Tibial artery (tissue), 4 donors: ENCODE measurements at regions not wholly inside any gene's neighbourhood (a gene's known extent, or its start where the extent isn't known, plus 50 kb on each side); places are given as distances from the start of the nearest gene placed in this dataset.
A peak's percentile ranks its signal among the peaks of the same experiment; 100 is the strongest.

Source experiments
- DNase-seq, 2 donors: peaks; one replicate each; pipeline ENCODE4 v3.0.0-alpha.2; 2019
- H3K27ac ChIP-seq, 2 donors: fragments of 200-600 bp; sonication (generic) in 1 of 2; 1 replicate in 1 of 2; 2 replicates in 1 of 2; pipeline ENCODE4 v1.5.1; 2018 to 2019; ENCODE audit warnings: mild to moderate bottlenecking in 1 of 2
- H3K27me3 ChIP-seq, 2 donors: fragments of 200-600 bp; sonication (generic) in 1 of 2; one replicate each; pipeline versions ENCODE4 v1.5.1 to v1.6.0; 2016 to 2019
- H3K36me3 ChIP-seq, 3 donors: fragments of 200-600 bp; sonication (generic) in 2 of 3; one replicate each; pipeline ENCODE4 v1.5.1; 2016 to 2019; ENCODE audit warnings: mild to moderate bottlenecking in 2 of 3
- H3K4me1 ChIP-seq, 4 donors: fragments of 200-600 bp; sonication (generic) in 2 of 4; 1 replicate in 3 of 4; 2 replicates in 1 of 4; pipeline ENCODE4 v1.5.1; 2016 to 2019
- H3K4me3 ChIP-seq, 2 donors: fragments of 200-600 bp; sonication (generic) in 1 of 2; 1 replicate in 1 of 2; 2 replicates in 1 of 2; pipeline ENCODE4 v1.5.1; 2018 to 2019; ENCODE audit warnings: mild to moderate bottlenecking in 2 of 2
- H3K9me3 ChIP-seq, 3 donors: fragments of 200-600 bp; sonication (generic) in 1 of 3; one replicate each; pipeline ENCODE4 v1.5.1; 2016 to 2019
- intact Hi-C: fragments of 100-400 bp; cut with DNase I; formaldehyde crosslinking; loops from one replicate; pipeline ENCODE4 v1.15.0; 2023; ENCODE audit warnings: low total_unique reads
- TF ChIP-seq, protein P1 (sequence below), 2 experiments: fragments of 200-600 bp in 1 of 2; fragments of 450-650 bp in 1 of 2; IDR thresholded peaks; one replicate each; pipeline ENCODE4 v1.5.1; 2017 to 2019; ENCODE audit warnings: antibody characterized with exemption in 2 of 2, mild to moderate bottlenecking in 1 of 2, moderate library complexity in 1 of 2

DNA sequence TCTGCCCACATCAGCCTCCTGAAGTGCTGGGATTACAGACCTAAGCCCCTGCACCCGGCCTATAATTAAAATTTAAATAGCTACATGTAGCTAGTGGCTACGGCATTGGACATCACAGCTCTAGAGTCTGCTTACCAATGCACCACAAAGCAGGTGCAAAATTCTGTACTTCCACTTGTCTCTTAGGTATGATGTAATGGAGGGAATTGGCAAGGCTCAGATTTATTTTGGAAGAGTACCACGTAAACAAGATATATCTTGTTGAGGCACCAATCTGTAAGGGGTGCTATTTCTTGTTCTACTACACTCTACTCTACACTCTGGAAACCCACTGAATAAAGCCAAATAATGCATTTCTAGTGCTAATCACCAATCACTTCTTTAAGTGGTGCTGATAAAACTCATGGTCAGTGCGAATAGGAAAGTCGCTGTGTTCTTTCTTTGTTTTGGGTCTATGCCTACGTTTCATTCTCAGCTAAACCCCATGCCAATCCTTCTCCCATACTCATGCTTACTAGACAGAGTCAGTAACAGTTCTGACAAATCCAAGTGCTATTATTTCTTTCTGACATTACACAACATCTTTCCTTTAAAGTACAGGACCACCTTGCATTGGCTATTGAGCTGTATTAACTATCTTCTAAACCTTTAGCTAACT, 92.3 kb downstream of the GC start:
- TF ChIP-seq, protein P1, sequence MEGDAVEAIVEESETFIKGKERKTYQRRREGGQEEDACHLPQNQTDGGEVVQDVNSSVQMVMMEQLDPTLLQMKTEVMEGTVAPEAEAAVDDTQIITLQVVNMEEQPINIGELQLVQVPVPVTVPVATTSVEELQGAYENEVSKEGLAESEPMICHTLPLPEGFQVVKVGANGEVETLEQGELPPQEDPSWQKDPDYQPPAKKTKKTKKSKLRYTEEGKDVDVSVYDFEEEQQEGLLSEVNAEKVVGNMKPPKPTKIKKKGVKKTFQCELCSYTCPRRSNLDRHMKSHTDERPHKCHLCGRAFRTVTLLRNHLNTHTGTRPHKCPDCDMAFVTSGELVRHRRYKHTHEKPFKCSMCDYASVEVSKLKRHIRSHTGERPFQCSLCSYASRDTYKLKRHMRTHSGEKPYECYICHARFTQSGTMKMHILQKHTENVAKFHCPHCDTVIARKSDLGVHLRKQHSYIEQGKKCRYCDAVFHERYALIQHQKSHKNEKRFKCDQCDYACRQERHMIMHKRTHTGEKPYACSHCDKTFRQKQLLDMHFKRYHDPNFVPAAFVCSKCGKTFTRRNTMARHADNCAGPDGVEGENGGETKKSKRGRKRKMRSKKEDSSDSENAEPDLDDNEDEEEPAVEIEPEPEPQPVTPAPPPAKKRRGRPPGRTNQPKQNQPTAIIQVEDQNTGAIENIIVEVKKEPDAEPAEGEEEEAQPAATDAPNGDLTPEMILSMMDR (IDR thresholded peaks at IDR 0.05): no peak
- H3K36me3 ChIP-seq: no peaks in the 10 kb centered on the region
- intact Hi-C loops: no loop called here
- no peak overlapping the region for H3K4me3 ChIP-seq
- no peaks in the 10 kb centered on the region for H3K9me3 ChIP-seq
- peaks cover 0 to 8% (median 6%) of the 10 kb centered on the region in 4 donors for H3K4me1 ChIP-seq
- H3K27ac ChIP-seq: no peak overlapping the region
- no peaks in the 10 kb centered on the region for H3K27me3 ChIP-seq
- DNase-seq: no peak

DNA sequence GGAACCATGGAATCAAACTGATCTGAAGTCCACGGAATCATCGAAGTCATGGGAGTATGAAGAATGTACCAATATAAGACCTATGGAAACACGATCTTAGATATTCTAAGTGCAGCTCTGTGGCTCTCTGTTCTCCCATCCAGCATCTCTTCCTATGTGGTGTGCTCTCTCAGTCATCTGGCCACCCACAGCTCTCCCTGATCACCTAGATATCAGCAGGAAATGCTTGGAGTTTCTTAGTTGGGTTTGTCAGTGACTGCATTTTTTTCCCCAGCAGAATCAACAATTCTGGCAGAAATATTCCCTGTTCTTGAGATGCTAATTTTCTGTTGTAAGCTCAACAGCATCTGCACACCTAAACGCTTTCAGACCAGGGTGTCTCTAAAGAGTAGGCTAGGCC, 94.1 kb downstream of the GC start:
- Histone ChIP-seq H3K4me3 (no peak overlapping the region), H3K36me3 (no peaks in the 10 kb centered on the region), H3K27ac (no peak overlapping the region), H3K9me3 (no peaks in the 10 kb centered on the region), H3K27me3 (no peaks in the 10 kb centered on the region), H3K4me1 (peaks cover 0 to 8% (median 6%) of the 10 kb centered on the region in 4 donors)
- TF ChIP-seq, protein P1 (IDR thresholded peaks at IDR 0.05): no peak
- DNase-seq: no peak
- intact Hi-C loops: no loop called here

DNA sequence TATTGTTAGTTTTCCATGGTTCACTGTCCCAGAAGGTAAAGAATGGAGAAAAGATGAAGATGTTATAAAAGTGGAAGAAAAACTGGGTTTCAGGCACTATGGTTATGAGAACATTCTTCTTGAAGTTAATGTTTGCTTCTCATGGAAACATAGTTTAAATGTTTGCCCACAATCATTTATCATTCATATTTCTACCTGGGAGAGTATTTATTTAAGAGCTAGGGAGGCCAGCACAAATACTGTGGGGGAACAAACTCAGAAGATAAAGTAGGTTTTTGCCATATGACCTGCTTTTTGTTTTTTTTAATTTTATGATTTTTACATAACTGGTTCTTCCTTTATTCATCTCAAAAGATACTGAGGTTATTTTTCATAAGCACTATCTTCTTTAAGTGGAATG, 96.8 kb downstream of the GC start:
- TF ChIP-seq, protein P1 (IDR thresholded peaks at IDR 0.05): no peak
- no peak overlapping the region for H3K4me3 ChIP-seq
- DNase-seq: no peak
- no peak overlapping the region for H3K27ac ChIP-seq
- H3K4me1 ChIP-seq: peaks cover 0 to 8% (median 6%) of the 10 kb centered on the region in 4 donors
- H3K9me3 ChIP-seq: no peaks in the 10 kb centered on the region
- H3K36me3 ChIP-seq: no peaks in the 10 kb centered on the region
- intact Hi-C loops: no loop called here
- no peaks in the 10 kb centered on the region for H3K27me3 ChIP-seq

DNA sequence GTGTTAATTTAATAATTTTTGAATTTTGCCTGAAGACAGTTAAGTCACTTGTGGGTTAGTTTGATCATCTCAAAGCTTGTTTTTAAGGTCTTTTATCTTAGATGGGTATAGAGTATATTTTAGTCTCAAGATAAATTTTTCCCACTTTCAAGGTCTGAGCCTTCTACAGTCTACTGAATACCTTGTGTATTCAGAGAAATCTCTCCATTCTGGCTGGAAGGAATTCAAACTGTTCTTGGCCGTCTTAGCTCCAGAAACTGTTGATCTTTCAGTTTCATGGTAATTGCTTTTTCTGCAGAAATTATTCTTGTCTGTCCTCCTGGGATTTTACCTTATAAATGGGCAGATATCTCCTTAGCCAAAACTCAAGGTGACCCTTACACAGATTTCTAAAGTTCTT, 97.9 kb downstream of the GC start:
- DNase-seq: no peak
- Histone ChIP-seq H3K27ac (no peak overlapping the region), H3K27me3 (no peaks in the 10 kb centered on the region), H3K4me1 (no peaks in the 10 kb centered on the region), H3K4me3 (no peak overlapping the region), H3K9me3 (no peaks in the 10 kb centered on the region), H3K36me3 (no peaks in the 10 kb centered on the region)
- intact Hi-C loops: no loop called here
- TF ChIP-seq, protein P1 (IDR thresholded peaks at IDR 0.05): no peak

DNA sequence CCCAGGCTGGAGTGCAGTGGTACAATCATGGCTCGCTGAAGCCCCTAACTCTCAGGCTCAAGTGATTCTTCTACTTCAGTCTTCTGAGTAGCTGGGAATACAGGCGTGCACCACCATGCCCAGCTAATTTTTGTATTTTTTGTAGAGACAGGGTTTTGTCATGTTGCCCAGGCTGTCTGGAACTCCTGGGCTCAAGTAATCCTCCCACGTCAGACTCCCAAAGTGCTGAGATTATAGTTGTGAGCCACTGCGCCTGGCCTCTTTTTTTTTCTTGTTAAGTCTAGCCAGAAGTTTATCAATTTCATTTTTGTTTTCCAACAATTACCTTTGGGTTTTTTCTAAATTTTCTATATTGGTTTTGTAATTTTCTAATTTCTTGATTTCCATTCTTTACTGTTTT, 100.6 kb downstream of the GC start:
- no peaks in the 10 kb centered on the region for H3K9me3 ChIP-seq
- no peaks in the 10 kb centered on the region for H3K36me3 ChIP-seq
- DNase-seq: peak in 1 of 2 donors; percentile 53
- TF ChIP-seq, protein P1 (IDR thresholded peaks at IDR 0.05): no peak
- no peaks in the 10 kb centered on the region for H3K27me3 ChIP-seq
- no peaks in the 10 kb centered on the region for H3K4me1 ChIP-seq
- peak overlapping the region in 1 of 2 donors; percentile 33 for H3K27ac ChIP-seq
- H3K4me3 ChIP-seq: no peak overlapping the region
- intact Hi-C loops: no loop called here

DNA sequence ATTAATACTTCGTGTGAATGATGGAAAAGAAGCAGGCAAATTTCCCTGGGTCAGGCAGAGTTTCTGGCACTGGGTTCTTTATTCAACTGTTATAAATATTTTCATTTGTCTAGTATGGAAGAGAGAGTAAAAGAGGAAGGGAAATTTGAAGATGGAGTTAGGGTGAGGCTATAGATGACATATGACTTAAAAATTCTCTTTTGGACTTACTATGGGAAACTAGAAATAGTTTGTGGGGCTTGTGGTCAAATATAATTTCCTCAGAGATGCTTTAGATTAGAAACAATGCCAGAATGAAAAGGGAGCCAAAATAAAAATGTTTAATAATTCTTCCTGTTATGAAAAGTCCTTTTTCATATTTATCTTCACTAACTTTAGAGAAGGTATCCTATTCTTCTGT, 103.2 kb downstream of the GC start:
- no peak overlapping the region for H3K27ac ChIP-seq
- intact Hi-C loops: no loop called here
- H3K4me1 ChIP-seq: no peaks in the 10 kb centered on the region
- TF ChIP-seq, protein P1 (IDR thresholded peaks at IDR 0.05): no peak
- no peaks in the 10 kb centered on the region for H3K27me3 ChIP-seq
- no peak for DNase-seq
- no peaks in the 10 kb centered on the region for H3K36me3 ChIP-seq
- no peaks in the 10 kb centered on the region for H3K9me3 ChIP-seq
- no peak overlapping the region for H3K4me3 ChIP-seq
